K562 (cell line): ENCODE measurements at regions not wholly inside any gene's neighbourhood (a gene's known extent, or its start where the extent isn't known, plus 50 kb on each side); places are given as distances from the start of the nearest gene placed in this dataset.

ENCODE experiments used
- ATAC-seq: fragments of 200-7000 bp; cut with Tn5 transposase; 3 replicates; pipeline ENCODE4 v1.9.1; 2020; ENCODE audit warnings: moderate library complexity
- BruUV-seq: library from RNA; stranded (reverse); fragments of 400-500 nt; replicated peaks from 2 replicates; lab custom pipeline; 2021; lab: Mats Ljungman, UMichigan
- CTCF ChIA-PET: fragments of 300-600 bp; formaldehyde crosslinking; extraction: SDS; loops from one replicate; lab custom pipeline; 2021; ENCODE audit warnings: low intra/inter-chr PET ratio; lab: Yijun Ruan, JAX
- POLR2A ChIA-PET: fragments of 300-600, 350-650 bp; sonication (Branson Sonifier 250); formaldehyde crosslinking; extraction: SDS; loops from one replicate; lab custom pipeline; 2021; ENCODE audit warnings: antibody characterized with exemption, inconsistent platforms; lab: Yijun Ruan, JAX
- DNase-seq, 4 experiments: peaks; one replicate each; pipeline versions ENCODE4 v3.0.0 to v3.0.0-alpha.2; 2011 to 2018; ENCODE audit warnings: low spot score in 3 of 4, mixed read lengths in 3 of 4; ENCODE audit errors: extremely low read depth in 1 of 4
- FAIRE-seq: peaks from 2 replicates; lab custom pipeline; 2011; peaks lifted over from hg19 to GRCh38; lab: Jason Lieb, UNC
- H2AFZ ChIP-seq: 2 replicates; pipeline ENCODE4 v1.6.0; 2011; ENCODE audit warnings: low read depth, low read length, control low read depth, inconsistent platforms
- H3K27ac ChIP-seq: fragments of 200-600 bp; 3 replicates; pipeline ENCODE4 v1.8.0; 2011; ENCODE audit warnings: low read depth, mild to moderate bottlenecking, control low read depth, inconsistent platforms, low read length, moderate library complexity, mixed read lengths; ENCODE audit errors: extremely low read depth
- H3K27me3 ChIP-seq, 2 experiments: fragments of 300-600 bp in 1 of 2; 2 replicates in 1 of 2; 3 replicates in 1 of 2; pipeline versions ENCODE4 v1.6.0 to v1.8.0; 2011; ENCODE audit warnings: inconsistent platforms in 2 of 2, low read length in 2 of 2, mild to moderate bottlenecking in 1 of 2, mixed read lengths in 1 of 2, moderate library complexity in 1 of 2; ENCODE audit not compliant: control insufficient read depth in 2 of 2, insufficient read depth in 2 of 2
- H3K36me3 ChIP-seq: fragments of 300-600 bp; 3 replicates; pipeline ENCODE4 v1.8.0; 2011; ENCODE audit warnings: mild to moderate bottlenecking, low read length, inconsistent platforms; ENCODE audit not compliant: control insufficient read depth, insufficient read depth
- H3K4me1 ChIP-seq, 2 experiments: fragments of 200-600 bp in 1 of 2; replicated peaks in 1 of 2; 2 replicates in 1 of 2; 3 replicates in 1 of 2; pipeline versions ENCODE4 v1.5.1 to v1.8.0; 2011; ENCODE audit warnings: inconsistent platforms in 2 of 2, low read length in 2 of 2, mild to moderate bottlenecking in 1 of 2, mixed read lengths in 1 of 2, moderate library complexity in 1 of 2; ENCODE audit not compliant: control insufficient read depth in 2 of 2, insufficient read depth in 2 of 2
- H3K4me2 ChIP-seq: 2 replicates; pipeline ENCODE4 v1.6.1; 2011; ENCODE audit warnings: low read length, control low read depth, inconsistent platforms, mixed read lengths; ENCODE audit not compliant: insufficient read depth
- H3K4me3 ChIP-seq: fragments of 200-600 bp; sonication (generic), shearing (Covaris generic); 2 replicates; pipeline ENCODE4 v1.5.1; 2016; ENCODE audit warnings: control low read depth, inconsistent platforms
- H3K79me2 ChIP-seq: fragments of 200-600 bp; 3 replicates; pipeline ENCODE4 v1.8.0; 2011; ENCODE audit warnings: low read length, inconsistent platforms; ENCODE audit not compliant: control insufficient read depth, insufficient read depth
- H3K9ac ChIP-seq, 2 experiments: 2 replicates each; pipeline versions ENCODE4 v1.6.0 to v1.6.1; 2011; ENCODE audit warnings: low read depth in 2 of 2, low read length in 2 of 2, control low read depth in 1 of 2, inconsistent platforms in 1 of 2, mild to moderate bottlenecking in 1 of 2, mixed read lengths in 1 of 2; ENCODE audit not compliant: insufficient read depth in 1 of 2
- H3K9me1 ChIP-seq: one replicate; pipeline ENCODE4 v1.6.0; 2011; ENCODE audit warnings: inconsistent platforms, mild to moderate bottlenecking, low read length, moderate library complexity; ENCODE audit not compliant: control insufficient read depth, insufficient read depth
- H3K9me3 ChIP-seq: replicated peaks from 2 replicates; pipeline ENCODE4 v1.5.1; 2011; ENCODE audit warnings: low read depth, low read length, inconsistent platforms; ENCODE audit not compliant: control insufficient read depth, insufficient read depth
- H4K20me1 ChIP-seq: replicated peaks from 2 replicates; pipeline ENCODE4 v1.6.1; 2011; ENCODE audit warnings: low read length, inconsistent platforms, mixed read lengths; ENCODE audit not compliant: control insufficient read depth, insufficient read depth
- EP400 ChIP-seq: fragments of 450-650 bp; IDR thresholded peaks from 2 replicates; pipeline ENCODE4 v1.6.1; 2017; ENCODE audit warnings: antibody characterized with exemption, mild to moderate bottlenecking, moderate library complexity
- KDM5B ChIP-seq: fragments of 200-600 bp; sonication (generic); IDR thresholded peaks from 2 replicates; pipeline ENCODE4 v1.6.1; 2012; ENCODE audit warnings: low read depth, mild to moderate bottlenecking, moderate library complexity, low read length, control low read depth, inconsistent platforms; ENCODE audit not compliant: insufficient replicate concordance
- KLF10 ChIP-seq: fragments of 250-450 bp; sonication (Bioruptor Pico); IDR thresholded peaks from 2 replicates; pipeline ENCODE4 v1.6.1; 2021; ENCODE audit warnings: matching md5 sums
- MTF1 ChIP-seq: fragments of 250-450 bp; sonication (Bioruptor Pico); IDR thresholded peaks from 2 replicates; pipeline ENCODE4 v1.9.0; 2021; ENCODE audit warnings: moderate library complexity, mild to moderate bottlenecking, inconsistent platforms, borderline replicate concordance
- PCBP2 ChIP-seq: fragments of 200-400 bp; formaldehyde crosslinking; IDR thresholded peaks from 2 replicates; pipeline ENCODE4 v1.6.1; 2018; ENCODE audit warnings: low read length, low read depth, mild to moderate bottlenecking, moderate library complexity; ENCODE audit not compliant: poor library complexity, severe bottlenecking
- POLR2AphosphoS2 ChIP-seq: IDR thresholded peaks from 2 replicates; pipeline ENCODE4 v1.6.1; 2012; ENCODE audit warnings: low read length, improper control_type of control experiment
- SIX5 ChIP-seq, 2 experiments: IDR thresholded peaks; 2 replicates each; pipeline ENCODE4 v1.6.1; 2011; ENCODE audit warnings: low read length in 2 of 2, borderline replicate concordance in 1 of 2, low read depth in 1 of 2, mild to moderate bottlenecking in 1 of 2, moderate library complexity in 1 of 2; ENCODE audit not compliant: insufficient read depth in 1 of 2
- ZFX ChIP-seq: sonication (generic); formaldehyde crosslinking; IDR thresholded peaks from 2 replicates; pipeline ENCODE4 v1.8.0; 2022; ENCODE audit warnings: mild to moderate bottlenecking, missing genetic modification reagents, moderate library complexity
- ZNF263 ChIP-seq: sonication (generic); formaldehyde crosslinking; IDR thresholded peaks from 2 replicates; pipeline ENCODE4 v1.8.0; 2022; ENCODE audit warnings: mild to moderate bottlenecking, missing genetic modification reagents, borderline replicate concordance
- in situ Hi-C: fragments of 300-500 bp; cut with MboI; formaldehyde crosslinking; loops from 4 replicates; pipeline ENCODE4 v1.15.0; 2018; ENCODE audit warnings: inconsistent platforms, mixed read lengths
- intact Hi-C: fragments of 100-400 bp; cut with micrococcal nuclease; formaldehyde crosslinking; loops from 2 replicates; pipeline ENCODE4 v1.14.2; 2022
- TF ChIP-seq, protein P1 (sequence below): fragments of 250-450 bp; sonication (Bioruptor Pico); IDR thresholded peaks from 2 replicates; pipeline ENCODE4 v1.4.0; 2020; ENCODE audit warnings: borderline replicate concordance
- TF ChIP-seq, protein P2 (sequence below): fragments of 150-350 bp; conservative IDR thresholded peaks from 2 replicates; pipeline ENCODE4 v1.6.1; 2014; ENCODE audit warnings: low read length
- TF ChIP-seq, protein P3 (sequence below): fragments of 450-650 bp; formaldehyde crosslinking; IDR thresholded peaks from 2 replicates; pipeline ENCODE4 v1.4.0; 2020; ENCODE audit warnings: mild to moderate bottlenecking, moderate library complexity

DNA sequence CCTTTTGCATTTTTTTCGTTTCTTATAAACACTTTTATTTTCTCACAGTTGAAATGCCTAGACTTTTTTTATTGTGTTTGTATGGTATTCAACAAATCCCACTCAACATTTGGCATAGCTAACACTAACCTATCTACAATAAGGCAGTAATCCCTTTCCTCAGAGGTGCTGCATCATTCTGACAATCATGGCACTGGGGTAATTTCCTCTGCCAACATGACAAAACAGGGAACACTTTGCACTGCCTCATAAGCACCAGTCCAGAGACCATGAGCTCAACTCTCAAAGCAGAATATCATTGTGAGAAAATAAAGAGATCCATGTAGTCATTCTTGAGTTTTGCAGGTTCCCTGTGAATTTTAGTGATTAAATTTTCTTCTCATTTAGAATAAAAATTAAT, 183.8 kb upstream of the INTU start (continued):
- TF ChIP-seq, protein P1, sequence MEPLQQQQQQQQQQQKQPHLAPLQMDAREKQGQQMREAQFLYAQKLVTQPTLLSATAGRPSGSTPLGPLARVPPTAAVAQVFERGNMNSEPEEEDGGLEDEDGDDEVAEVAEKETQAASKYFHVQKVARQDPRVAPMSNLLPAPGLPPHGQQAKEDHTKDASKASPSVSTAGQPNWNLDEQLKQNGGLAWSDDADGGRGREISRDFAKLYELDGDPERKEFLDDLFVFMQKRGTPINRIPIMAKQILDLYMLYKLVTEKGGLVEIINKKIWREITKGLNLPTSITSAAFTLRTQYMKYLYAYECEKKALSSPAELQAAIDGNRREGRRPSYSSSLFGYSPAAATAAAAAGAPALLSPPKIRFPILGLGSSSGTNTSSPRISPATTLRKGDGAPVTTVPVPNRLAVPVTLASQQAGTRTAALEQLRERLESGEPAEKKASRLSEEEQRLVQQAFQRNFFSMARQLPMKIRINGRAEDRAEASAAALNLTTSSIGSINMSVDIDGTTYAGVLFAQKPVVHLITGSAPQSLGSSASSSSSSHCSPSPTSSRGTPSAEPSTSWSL (CRISPR knock-in tag): no peak
- no peak for TF ChIP-seq KLF10
- TF ChIP-seq, protein P2, sequence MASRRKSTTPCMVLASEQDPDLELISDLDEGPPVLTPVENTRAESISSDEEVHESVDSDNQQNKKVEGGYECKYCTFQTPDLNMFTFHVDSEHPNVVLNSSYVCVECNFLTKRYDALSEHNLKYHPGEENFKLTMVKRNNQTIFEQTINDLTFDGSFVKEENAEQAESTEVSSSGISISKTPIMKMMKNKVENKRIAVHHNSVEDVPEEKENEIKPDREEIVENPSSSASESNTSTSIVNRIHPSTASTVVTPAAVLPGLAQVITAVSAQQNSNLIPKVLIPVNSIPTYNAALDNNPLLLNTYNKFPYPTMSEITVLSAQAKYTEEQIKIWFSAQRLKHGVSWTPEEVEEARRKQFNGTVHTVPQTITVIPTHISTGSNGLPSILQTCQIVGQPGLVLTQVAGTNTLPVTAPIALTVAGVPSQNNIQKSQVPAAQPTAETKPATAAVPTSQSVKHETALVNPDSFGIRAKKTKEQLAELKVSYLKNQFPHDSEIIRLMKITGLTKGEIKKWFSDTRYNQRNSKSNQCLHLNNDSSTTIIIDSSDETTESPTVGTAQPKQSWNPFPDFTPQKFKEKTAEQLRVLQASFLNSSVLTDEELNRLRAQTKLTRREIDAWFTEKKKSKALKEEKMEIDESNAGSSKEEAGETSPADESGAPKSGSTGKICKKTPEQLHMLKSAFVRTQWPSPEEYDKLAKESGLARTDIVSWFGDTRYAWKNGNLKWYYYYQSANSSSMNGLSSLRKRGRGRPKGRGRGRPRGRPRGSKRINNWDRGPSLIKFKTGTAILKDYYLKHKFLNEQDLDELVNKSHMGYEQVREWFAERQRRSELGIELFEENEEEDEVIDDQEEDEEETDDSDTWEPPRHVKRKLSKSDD: no peak

DNA sequence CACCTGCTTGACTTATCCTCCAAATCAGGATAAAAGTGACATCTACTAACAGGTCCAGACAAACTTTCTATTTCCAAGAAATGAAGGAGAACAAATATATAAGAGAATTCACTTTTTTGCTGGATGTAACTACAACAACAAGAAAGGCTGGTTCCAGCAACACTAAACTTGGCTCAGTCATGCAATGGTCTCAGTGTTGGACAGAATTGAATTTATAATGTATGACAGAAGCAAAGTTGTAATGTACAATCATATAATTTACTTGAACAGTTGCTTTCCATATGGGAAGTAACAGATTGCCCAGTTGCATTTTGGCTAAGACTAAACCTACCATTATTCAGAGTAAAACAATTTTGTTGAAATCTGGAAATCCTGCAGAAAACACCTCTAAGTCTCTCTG, 183.3 kb upstream of the INTU start:
- H3K4me2 ChIP-seq: no peak overlapping the region
- TF ChIP-seq EP400 (no peak), PCBP2 (no peak), ZFX (CRISPR knock-in tag) (no peak), POLR2AphosphoS2 (no peak), ZNF263 (CRISPR knock-in tag) (no peak), SIX5 (IDR thresholded peaks at IDR 0.05; ENCODE audit: borderline replicate concordance in 1 of 2, insufficient read depth in 1 of 2, low read depth in 1 of 2, low read length in 2 of 2) (no peak), KDM5B (no peak), MTF1 (CRISPR knock-in tag) (no peak)
- TF ChIP-seq, protein P3, sequence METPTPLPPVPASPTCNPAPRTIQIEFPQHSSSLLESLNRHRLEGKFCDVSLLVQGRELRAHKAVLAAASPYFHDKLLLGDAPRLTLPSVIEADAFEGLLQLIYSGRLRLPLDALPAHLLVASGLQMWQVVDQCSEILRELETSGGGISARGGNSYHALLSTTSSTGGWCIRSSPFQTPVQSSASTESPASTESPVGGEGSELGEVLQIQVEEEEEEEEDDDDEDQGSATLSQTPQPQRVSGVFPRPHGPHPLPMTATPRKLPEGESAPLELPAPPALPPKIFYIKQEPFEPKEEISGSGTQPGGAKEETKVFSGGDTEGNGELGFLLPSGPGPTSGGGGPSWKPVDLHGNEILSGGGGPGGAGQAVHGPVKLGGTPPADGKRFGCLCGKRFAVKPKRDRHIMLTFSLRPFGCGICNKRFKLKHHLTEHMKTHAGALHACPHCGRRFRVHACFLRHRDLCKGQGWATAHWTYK: no peak

More for the DNA sequence above, 183.3 kb upstream of the INTU start:
- H3K79me2 ChIP-seq: no peaks in the 10 kb centered on the region
- POLR2A ChIA-PET: no interaction called here
- no peak for ATAC-seq
- in situ Hi-C loops (no loop called here), intact Hi-C loops (no loop called here)
- CTCF ChIA-PET: no interaction called here
- no peak overlapping the region for H3K9ac ChIP-seq
- H2AFZ ChIP-seq: no peak overlapping the region
- H3K9me3 ChIP-seq: no peaks in the 10 kb centered on the region
- no peaks in the 10 kb centered on the region for H3K4me1 ChIP-seq
- no peaks in the 10 kb centered on the region for H4K20me1 ChIP-seq
- no peak overlapping the region for H3K4me3 ChIP-seq
- no peaks in the 10 kb centered on the region for H3K36me3 ChIP-seq
- no peak for FAIRE-seq
- DNase-seq: no peak
- no peaks in the 10 kb centered on the region for H3K9me1 ChIP-seq
- no TSS peak for BruUV-seq
- H3K27me3 ChIP-seq: no peaks in the 10 kb centered on the region; a peak in 1 of 5 replicates
- no peak overlapping the region for H3K27ac ChIP-seq
